Keratinocyte (primary cell): ENCODE measurements at regions not wholly inside any gene's neighbourhood (a gene's known extent, or its start where the extent isn't known, plus 50 kb on each side); places are given as distances from the start of the nearest gene placed in this dataset.

ENCODE experiments used
- DNase-seq: peaks from one replicate; pipeline ENCODE4 v3.0.0-alpha.2; 2011; ENCODE audit warnings: low read depth, missing footprints, low spot score
- FAIRE-seq: peaks from 2 replicates; lab custom pipeline; 2011; peaks lifted over from hg19 to GRCh38; lab: Jason Lieb, UNC
- H2AFZ ChIP-seq: 2 replicates; pipeline ENCODE4 v1.6.0; 2012; ENCODE audit warnings: low read length, control low read depth, inconsistent platforms; ENCODE audit not compliant: control insufficient read depth
- H3K27ac ChIP-seq: 2 replicates; pipeline ENCODE4 v1.5.1; 2011; ENCODE audit warnings: low read length; ENCODE audit not compliant: control insufficient read depth, insufficient read depth
- H3K27me3 ChIP-seq: 3 replicates; pipeline ENCODE4 v1.6.0; 2011; ENCODE audit warnings: low read length; ENCODE audit not compliant: control insufficient read depth, insufficient read depth; ENCODE audit errors: extremely low read depth
- H3K36me3 ChIP-seq, 2 experiments: 2 replicates in 1 of 2; 3 replicates in 1 of 2; pipeline ENCODE4 v1.5.1; 2011; ENCODE audit warnings: low read length in 2 of 2, mild to moderate bottlenecking in 1 of 2; ENCODE audit not compliant: control insufficient read depth in 2 of 2, insufficient read depth in 2 of 2; ENCODE audit errors: extremely low read depth in 1 of 2
- H3K4me1 ChIP-seq: 3 replicates; pipeline ENCODE4 v1.5.1; 2011; ENCODE audit warnings: low read length; ENCODE audit not compliant: control insufficient read depth, insufficient read depth; ENCODE audit errors: extremely low read depth
- H3K4me2 ChIP-seq: 3 replicates; pipeline ENCODE4 v1.6.0; 2011; ENCODE audit warnings: low read depth, low read length; ENCODE audit not compliant: control insufficient read depth, insufficient read depth; ENCODE audit errors: extremely low read depth
- H3K4me3 ChIP-seq, 3 experiments: fragments of 200-600 bp in 1 of 3; sonication (generic) in 1 of 3; 2 replicates in 2 of 3; 3 replicates in 1 of 3; pipeline ENCODE4 v1.5.1; 2011 to 2016; ENCODE audit warnings: low read length in 3 of 3, mild to moderate bottlenecking in 3 of 3, control low read depth in 2 of 3, inconsistent platforms in 1 of 3, low read depth in 1 of 3, mixed read lengths in 1 of 3, mixed run types in 1 of 3, moderate library complexity in 1 of 3; ENCODE audit not compliant: control insufficient read depth in 2 of 3, insufficient read depth in 2 of 3; ENCODE audit errors: extremely low read depth in 1 of 3
- H3K79me2 ChIP-seq: 2 replicates; pipeline ENCODE4 v1.6.0; 2012; ENCODE audit warnings: low read length; ENCODE audit not compliant: control insufficient read depth, insufficient read depth
- H3K9ac ChIP-seq: 3 replicates; pipeline ENCODE4 v1.6.0; 2011; ENCODE audit warnings: low read length; ENCODE audit not compliant: control insufficient read depth, insufficient read depth; ENCODE audit errors: extremely low read depth
- H3K9me1 ChIP-seq: 3 replicates; pipeline ENCODE4 v1.6.0; 2011; ENCODE audit warnings: low read length; ENCODE audit not compliant: control insufficient read depth, insufficient read depth; ENCODE audit errors: extremely low read depth
- H3K9me3 ChIP-seq: 2 replicates; pipeline ENCODE4 v1.5.1; 2012; ENCODE audit warnings: low read depth, low read length; ENCODE audit not compliant: control insufficient read depth
- H4K20me1 ChIP-seq: 3 replicates; pipeline ENCODE4 v1.6.0; 2011; ENCODE audit warnings: low read length; ENCODE audit not compliant: control insufficient read depth, insufficient read depth; ENCODE audit errors: extremely low read depth
- CTCF ChIP-seq, 3 experiments: IDR thresholded peaks in 1 of 3; conservative IDR thresholded peaks in 1 of 3; optimal IDR thresholded peaks in 1 of 3; 2 replicates in 2 of 3; 3 replicates in 1 of 3; pipeline versions ENCODE3 to v1.5.1; 2011; ENCODE audit warnings: low read length in 3 of 3, mild to moderate bottlenecking in 3 of 3, moderate library complexity in 2 of 3, control low read depth in 1 of 3, inconsistent platforms in 1 of 3; ENCODE audit not compliant: insufficient read depth in 2 of 3; ENCODE audit errors: extremely low read depth in 1 of 3
- EZH2 ChIP-seq: IDR thresholded peaks from one replicate; pipeline ENCODE4 v1.6.1; 2012; ENCODE audit warnings: inconsistent platforms, mild to moderate bottlenecking, low read length, moderate library complexity
- dilution Hi-C: fragments of 300-500 bp; cut with MboI; formaldehyde crosslinking; loops from one replicate; pipeline ENCODE4 v1.7.0; 2020; ENCODE audit warnings: low sequenced_read_pairs; ENCODE audit not compliant: extremely low pct_ligation_motif_present

- no peak for TF ChIP-seq EZH2
- TF ChIP-seq CTCF (optimal IDR thresholded peaks at IDR 0.05 in 1 of 3, IDR thresholded peaks at IDR 0.05 in 1 of 3, conservative IDR thresholded peaks at IDR 0.05 in 1 of 3; ENCODE audit: extremely low read depth in 1 of 3, insufficient read depth in 2 of 3, low read length in 3 of 3), result no peak
- Histone ChIP-seq H4K20me1 (no peaks in the 10 kb centered on the region), H3K9me1 (no peaks in the 10 kb centered on the region), H3K4me3 (no peak overlapping the region), H3K9ac (no peak overlapping the region), H3K27me3 (no peaks in the 10 kb centered on the region), H3K36me3 (no peaks in the 10 kb centered on the region), H3K4me2 (no peak overlapping the region), H3K79me2 (no peaks in the 10 kb centered on the region), H3K27ac (no peak overlapping the region), H3K9me3 (no peaks in the 10 kb centered on the region), H3K4me1 (no peaks in the 10 kb centered on the region), H2AFZ (peak overlapping the region; percentile 27)
- DNase-seq (no peak), FAIRE-seq (no peak)
- dilution Hi-C loops, result no loop called here
Observed at GRCh38 chr2:180196419-180196977, 189.4 kb upstream of the CWC22 start.

GRCh38 chr2:180195847-180196246, 188.8 kb upstream of the CWC22 start:
- H3K27ac ChIP-seq, result no peak overlapping the region
- H2AFZ ChIP-seq, result no peak overlapping the region

More at GRCh38 chr2:180195847-180196246, 188.8 kb upstream of the CWC22 start:
- no peak overlapping the region for H3K4me2 ChIP-seq
- dilution Hi-C loops, result no loop called here
- no peaks in the 10 kb centered on the region for H3K4me1 ChIP-seq
- H3K9ac ChIP-seq, result no peak overlapping the region
- H3K9me3 ChIP-seq, result no peaks in the 10 kb centered on the region
- DNase-seq (no peak), FAIRE-seq (no peak)
- H3K9me1 ChIP-seq, result no peaks in the 10 kb centered on the region
- TF ChIP-seq EZH2, result no peak
- no peak for TF ChIP-seq CTCF (optimal IDR thresholded peaks at IDR 0.05 in 1 of 3, IDR thresholded peaks at IDR 0.05 in 1 of 3, conservative IDR thresholded peaks at IDR 0.05 in 1 of 3; ENCODE audit: extremely low read depth in 1 of 3, insufficient read depth in 2 of 3, low read length in 3 of 3)
- H4K20me1 ChIP-seq, result no peaks in the 10 kb centered on the region
- no peaks in the 10 kb centered on the region for H3K36me3 ChIP-seq
- no peaks in the 10 kb centered on the region for H3K27me3 ChIP-seq
- H3K79me2 ChIP-seq, result no peaks in the 10 kb centered on the region
- no peak overlapping the region for H3K4me3 ChIP-seq
